ENCODE measurements at regions not wholly inside any gene's neighbourhood (a gene's known extent, or its start where the extent isn't known, plus 50 kb on each side); places are given as distances from the start of the nearest gene placed in this dataset.

GRCh38 chr13:40076765-40077362 is 421.4 kb downstream of the COG6 start:
- DNase-seq (ENCODE audit: low spot score), result no peak

- DNase-seq (ENCODE audit: low spot score), result no peak
Observed at GRCh38 chr13:40077396-40078027, 422.1 kb downstream of the COG6 start.

GRCh38 chr13:40079721-40080120 is 424.3 kb downstream of the COG6 start:
- no peak for DNase-seq (ENCODE audit: low spot score)

- no peak for DNase-seq (ENCODE audit: low spot score)
Observed at GRCh38 chr13:40080676-40081075, 425.2 kb downstream of the COG6 start.

GRCh38 chr13:40082639-40083038 is 427.2 kb downstream of the COG6 start:
- no peak for DNase-seq (ENCODE audit: low spot score)

GRCh38 chr13:40083841-40084240 is 428.4 kb downstream of the COG6 start:
- no peak for DNase-seq (ENCODE audit: low spot score)

- no peak for DNase-seq (ENCODE audit: low spot score)
Observed at GRCh38 chr13:40084934-40085333, 429.5 kb downstream of the COG6 start.

- DNase-seq (ENCODE audit: low spot score), result no peak
Observed at GRCh38 chr13:40087091-40088002, 431.9 kb downstream of the COG6 start.

GRCh38 chr13:40094056-40094455 is 438.6 kb downstream of the COG6 start:
- DNase-seq (ENCODE audit: low spot score), result no peak

- no peak for DNase-seq (ENCODE audit: low spot score)
Observed at GRCh38 chr13:40095695-40096356, 440.4 kb downstream of the COG6 start.

GRCh38 chr13:40096357-40096901 is 441.0 kb downstream of the COG6 start:
- no peak for DNase-seq (ENCODE audit: low spot score)

GRCh38 chr13:40098246-40098645 is 442.8 kb downstream of the COG6 start:
- DNase-seq (ENCODE audit: low spot score), result no peak

GRCh38 chr13:40101708-40102359 is 446.4 kb downstream of the COG6 start:
- no peak for DNase-seq (ENCODE audit: low spot score)

- DNase-seq (ENCODE audit: low spot score), result no peak
Observed at GRCh38 chr13:40102360-40102727, 446.9 kb downstream of the COG6 start.

- no peak for DNase-seq (ENCODE audit: low spot score)
Observed at GRCh38 chr13:40102854-40103253, 447.4 kb downstream of the COG6 start.

GRCh38 chr13:40103864-40104263 is 448.4 kb downstream of the COG6 start:
- DNase-seq (ENCODE audit: low spot score), result no peak

- DNase-seq (ENCODE audit: low spot score), result no peak
Observed at GRCh38 chr13:40105231-40105630, 449.8 kb downstream of the COG6 start.

- no peak for DNase-seq (ENCODE audit: low spot score)
Observed at GRCh38 chr13:40109351-40109844, 453.9 kb downstream of the COG6 start.

- no peak for DNase-seq (ENCODE audit: low spot score)
Observed at GRCh38 chr13:40113643-40114304, 458.3 kb downstream of the COG6 start.

GRCh38 chr13:40114305-40114896 is 458.9 kb downstream of the COG6 start:
- peak; percentile 44 for DNase-seq (ENCODE audit: low spot score)

- DNase-seq (ENCODE audit: low spot score), result no peak
Observed at GRCh38 chr13:40115426-40115825, 460.0 kb downstream of the COG6 start.
